ENCODE measurements at regions not wholly inside any gene's neighbourhood (a gene's known extent, or its start where the extent isn't known, plus 50 kb on each side); places are given as distances from the start of the nearest gene placed in this dataset.
A peak's percentile ranks its signal among the peaks of the same experiment; 100 is the strongest.

DNA sequence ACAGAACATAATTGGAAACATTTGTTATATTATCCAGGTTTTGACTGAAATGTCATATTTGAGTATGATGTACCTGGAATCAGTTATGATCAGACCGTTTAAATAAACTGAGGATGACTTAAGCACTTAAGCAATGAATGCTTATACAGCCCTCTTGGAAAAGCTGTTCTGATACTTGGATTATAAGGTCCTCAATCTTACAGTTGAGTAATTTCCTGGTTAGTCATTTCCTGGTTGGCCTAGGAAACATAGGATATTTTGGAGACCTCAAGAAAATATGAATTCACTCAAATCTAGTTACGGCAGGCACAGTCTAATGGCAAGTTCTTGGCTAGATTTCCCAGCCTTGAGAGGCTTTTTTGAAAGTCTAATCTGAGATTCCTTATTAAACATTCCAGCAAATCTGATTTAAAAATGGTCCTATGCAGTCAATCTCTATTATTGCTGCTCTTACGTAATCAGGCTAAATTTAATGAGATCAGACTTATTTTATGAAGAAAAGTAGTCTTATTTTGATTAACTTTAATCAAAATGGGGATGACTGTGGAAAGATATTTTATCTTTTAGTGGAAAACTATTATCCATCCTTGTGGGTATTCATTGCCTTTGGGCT, 447.2 kb downstream of the SNAPC1 start:
- TF ChIP-seq, protein P1, sequence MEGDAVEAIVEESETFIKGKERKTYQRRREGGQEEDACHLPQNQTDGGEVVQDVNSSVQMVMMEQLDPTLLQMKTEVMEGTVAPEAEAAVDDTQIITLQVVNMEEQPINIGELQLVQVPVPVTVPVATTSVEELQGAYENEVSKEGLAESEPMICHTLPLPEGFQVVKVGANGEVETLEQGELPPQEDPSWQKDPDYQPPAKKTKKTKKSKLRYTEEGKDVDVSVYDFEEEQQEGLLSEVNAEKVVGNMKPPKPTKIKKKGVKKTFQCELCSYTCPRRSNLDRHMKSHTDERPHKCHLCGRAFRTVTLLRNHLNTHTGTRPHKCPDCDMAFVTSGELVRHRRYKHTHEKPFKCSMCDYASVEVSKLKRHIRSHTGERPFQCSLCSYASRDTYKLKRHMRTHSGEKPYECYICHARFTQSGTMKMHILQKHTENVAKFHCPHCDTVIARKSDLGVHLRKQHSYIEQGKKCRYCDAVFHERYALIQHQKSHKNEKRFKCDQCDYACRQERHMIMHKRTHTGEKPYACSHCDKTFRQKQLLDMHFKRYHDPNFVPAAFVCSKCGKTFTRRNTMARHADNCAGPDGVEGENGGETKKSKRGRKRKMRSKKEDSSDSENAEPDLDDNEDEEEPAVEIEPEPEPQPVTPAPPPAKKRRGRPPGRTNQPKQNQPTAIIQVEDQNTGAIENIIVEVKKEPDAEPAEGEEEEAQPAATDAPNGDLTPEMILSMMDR (IDR thresholded peaks at IDR 0.05; ENCODE audit: low read depth, low read length) = no peak

DNA sequence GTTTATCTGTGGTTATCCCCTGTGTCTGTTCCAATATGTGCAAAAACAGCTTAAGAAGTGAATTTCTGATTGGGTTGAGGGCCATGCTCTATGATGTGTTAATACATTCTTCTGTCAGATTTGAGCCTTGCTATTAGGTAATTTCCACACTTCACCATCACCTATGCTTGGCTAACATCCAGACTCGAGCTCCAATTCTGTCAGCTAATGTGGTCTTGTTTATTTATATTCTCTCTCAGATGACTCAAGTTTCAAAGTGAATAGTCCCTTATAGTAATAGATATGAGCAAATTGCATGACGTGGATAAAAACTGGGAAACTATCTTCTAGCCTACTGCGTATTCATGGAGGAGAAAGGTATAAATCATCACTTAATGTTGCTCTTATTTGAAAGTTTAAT, 451.3 kb downstream of the SNAPC1 start:
- H3K4me3 ChIP-seq (replicated peaks in 1 of 2; ENCODE audit: low read depth in 2 of 2, low read length in 2 of 2) = no peak overlapping the region
- peak; percentile 47 to 58 for DNase-seq (ENCODE audit: low read depth in 2 of 2)
- TF ChIP-seq, protein P1 (IDR thresholded peaks at IDR 0.05; ENCODE audit: low read depth, low read length) = no peak

More for the DNA sequence above, 447.2 kb downstream of the SNAPC1 start:
- peak; percentile 89 to 91 for DNase-seq (ENCODE audit: low read depth in 2 of 2)
- H3K4me3 ChIP-seq (replicated peaks in 1 of 2; ENCODE audit: low read depth in 2 of 2, low read length in 2 of 2) = no peak overlapping the region

DNA sequence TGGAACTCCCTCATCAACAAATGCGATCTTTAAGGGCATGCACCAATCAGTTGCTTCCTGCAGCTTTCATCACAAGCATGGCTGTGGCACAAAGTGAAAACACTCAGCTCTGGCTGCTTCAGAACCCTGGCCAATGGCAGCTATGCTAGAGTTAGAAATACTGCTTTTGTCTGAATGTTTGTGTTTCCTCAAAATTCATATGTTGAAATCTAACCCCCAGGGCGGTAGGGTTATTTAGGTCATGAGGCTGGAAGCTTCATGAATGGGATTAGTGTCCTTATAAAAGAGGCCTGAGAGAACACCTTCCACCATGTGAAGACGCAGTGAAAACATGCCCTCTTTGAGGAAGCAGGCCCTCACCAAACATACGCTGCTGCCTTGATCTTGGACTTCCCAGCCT, 453.9 kb downstream of the SNAPC1 start:
- TF ChIP-seq, protein P1 (IDR thresholded peaks at IDR 0.05; ENCODE audit: low read depth, low read length) = no peak
- no peak for DNase-seq (ENCODE audit: low read depth in 2 of 2)
- no peak overlapping the region for H3K4me3 ChIP-seq (replicated peaks in 1 of 2; ENCODE audit: low read depth in 2 of 2, low read length in 2 of 2)

DNA sequence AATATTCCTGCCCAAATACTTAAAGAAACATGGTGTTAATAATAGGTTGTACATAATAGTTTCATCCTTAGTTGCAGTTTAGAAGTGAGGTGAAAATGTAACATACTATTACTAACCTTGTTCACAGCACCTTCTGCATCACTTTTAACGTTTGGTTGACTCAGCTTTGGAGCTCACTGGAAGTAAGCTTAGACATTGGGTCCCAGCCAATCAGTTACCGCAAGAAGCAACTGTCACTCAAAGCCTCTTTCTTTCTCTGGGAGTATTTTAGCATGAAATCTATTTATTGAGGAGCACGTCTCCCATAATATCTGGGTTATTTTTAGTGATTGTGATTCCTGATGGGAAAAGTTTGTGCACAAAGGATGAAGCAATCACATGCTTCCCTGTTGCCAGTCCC, 472.6 kb downstream of the SNAPC1 start:
- TF ChIP-seq, protein P1 (IDR thresholded peaks at IDR 0.05; ENCODE audit: low read depth, low read length) = no peak
- no peak for DNase-seq (ENCODE audit: low read depth in 2 of 2)
- no peak overlapping the region for H3K4me3 ChIP-seq (replicated peaks in 1 of 2; ENCODE audit: low read depth in 2 of 2, low read length in 2 of 2)

DNA sequence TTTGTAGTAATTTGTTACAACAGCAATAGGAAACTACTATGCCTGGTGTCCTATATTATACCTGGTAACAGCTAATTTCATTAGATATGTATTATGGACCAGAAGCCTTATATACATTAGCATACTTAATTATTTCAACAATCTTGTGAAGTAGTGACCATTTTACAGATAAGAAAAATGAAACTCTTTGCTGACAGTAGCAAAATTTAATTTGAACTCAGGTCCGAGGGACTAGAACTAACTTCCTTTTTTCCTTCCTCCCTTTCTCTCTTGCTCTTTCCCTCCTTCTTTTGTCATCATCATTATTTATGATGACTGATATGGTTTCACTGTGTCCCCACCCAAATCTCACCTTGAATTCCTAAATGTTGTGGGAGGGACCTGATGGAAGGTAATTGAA, 482.0 kb downstream of the SNAPC1 start:
- H3K4me3 ChIP-seq (replicated peaks in 1 of 2; ENCODE audit: low read depth in 2 of 2, low read length in 2 of 2) = no peak overlapping the region
- DNase-seq (ENCODE audit: low read depth in 2 of 2) = no peak
- TF ChIP-seq, protein P1 (IDR thresholded peaks at IDR 0.05; ENCODE audit: low read depth, low read length) = no peak

DNA sequence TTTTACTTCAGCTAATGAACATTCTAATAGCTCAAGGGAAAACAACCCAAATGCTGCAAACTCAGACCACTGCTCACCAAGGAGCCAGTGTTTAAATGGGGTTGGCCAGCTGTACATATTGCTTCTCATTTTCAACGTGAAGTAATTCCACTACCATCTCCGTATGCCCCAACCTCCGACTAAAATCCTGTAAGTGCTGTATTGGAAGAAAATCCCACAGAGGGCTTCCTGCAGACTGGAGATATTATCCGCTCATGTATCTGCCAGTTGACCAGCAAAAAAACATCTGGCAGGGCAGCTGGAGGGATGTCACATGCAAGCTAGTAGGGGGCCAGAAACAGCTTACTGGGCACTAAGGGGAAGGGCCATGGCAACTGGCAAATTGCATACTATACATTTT, 485.0 kb downstream of the SNAPC1 start:
- DNase-seq (ENCODE audit: low read depth in 2 of 2) = no peak
- TF ChIP-seq, protein P1 (IDR thresholded peaks at IDR 0.05; ENCODE audit: low read depth, low read length) = no peak
- H3K4me3 ChIP-seq (replicated peaks in 1 of 2; ENCODE audit: low read depth in 2 of 2, low read length in 2 of 2) = no peak overlapping the region

DNA sequence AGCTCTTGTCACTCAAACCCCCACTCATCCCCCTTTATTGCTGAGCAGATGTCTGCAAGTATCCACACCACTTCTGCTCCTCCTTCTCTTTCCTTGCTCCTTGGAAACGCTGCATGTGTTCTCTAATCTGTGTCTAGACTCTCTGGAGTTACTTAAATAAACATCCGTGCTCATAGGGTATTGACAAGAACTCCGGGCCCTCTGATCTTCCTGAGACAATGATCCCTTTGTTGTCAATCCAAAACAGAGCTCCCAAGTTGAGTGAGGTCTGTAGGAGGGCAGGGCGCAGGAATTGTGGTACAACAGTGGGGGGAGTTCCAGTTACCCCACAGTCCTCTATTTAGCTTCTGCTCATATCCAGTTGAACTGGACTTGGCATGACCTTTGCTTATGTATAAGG, 489.0 kb downstream of the SNAPC1 start:
- DNase-seq (ENCODE audit: low read depth in 2 of 2) = no peak
- TF ChIP-seq, protein P1 (IDR thresholded peaks at IDR 0.05; ENCODE audit: low read depth, low read length) = no peak
- H3K4me3 ChIP-seq (replicated peaks in 1 of 2; ENCODE audit: low read depth in 2 of 2, low read length in 2 of 2) = no peak overlapping the region

Measured in cardiac fibroblast (primary cell).